Embryonic facial prominence (tissue), 1 donor: ENCODE measurements at regions not wholly inside any gene's neighbourhood (a gene's known extent, or its start where the extent isn't known, plus 50 kb on each side); places are given as distances from the start of the nearest gene placed in this dataset.

Experiments used
- DNase-seq: peaks from one replicate; pipeline ENCODE4 v3.0.0-alpha.2; 2016; ENCODE audit errors: extremely low spot score

DNA sequence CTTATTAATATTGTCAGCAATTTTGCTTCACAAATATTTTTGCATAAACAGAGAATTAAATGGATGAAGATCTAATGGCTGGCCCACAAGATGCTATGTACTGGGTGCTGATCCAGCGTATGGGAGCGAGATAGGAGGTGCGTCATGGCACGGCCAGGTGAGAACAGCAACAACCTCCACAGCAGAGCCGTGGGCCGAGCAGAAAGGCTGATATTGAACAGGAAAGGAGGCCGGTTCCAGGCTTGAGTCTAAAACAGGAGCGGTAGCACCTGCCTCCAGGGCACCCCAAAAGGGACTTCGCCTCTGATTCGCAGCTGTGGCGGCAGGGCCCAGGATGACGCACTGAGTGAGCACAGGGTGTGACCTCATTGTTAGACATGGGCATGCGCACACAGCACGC, 1502.1 kb downstream of the TBC1D22A start:
- no peak for DNase-seq

DNA sequence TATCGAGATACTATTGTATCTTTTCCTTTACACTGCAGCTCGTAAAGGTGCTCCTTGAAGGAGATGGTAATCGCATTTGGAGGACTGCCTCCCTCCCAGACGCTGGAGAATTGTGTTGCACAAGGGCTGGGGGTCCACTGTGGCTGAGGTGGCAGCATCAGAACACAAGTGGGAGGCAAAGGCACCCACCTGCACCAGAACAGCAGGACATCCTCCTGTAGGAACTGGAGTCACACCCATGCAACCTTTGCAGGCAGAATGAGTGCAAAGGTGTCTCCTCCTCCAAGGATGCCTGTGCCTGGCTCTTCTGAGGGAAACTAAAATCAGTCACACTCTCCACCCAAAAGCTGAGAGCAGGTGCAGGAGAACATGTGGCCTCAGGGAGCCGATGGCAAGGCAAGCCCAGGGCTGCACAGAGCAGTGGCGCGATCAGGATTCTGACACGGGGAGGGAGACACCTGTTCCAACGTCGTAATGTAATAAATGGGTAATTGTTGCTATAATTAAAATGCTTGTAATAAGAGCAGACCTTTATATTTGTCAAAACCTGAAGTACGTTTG, 1501.4 kb downstream of the TBC1D22A start:
- DNase-seq = no peak

DNA sequence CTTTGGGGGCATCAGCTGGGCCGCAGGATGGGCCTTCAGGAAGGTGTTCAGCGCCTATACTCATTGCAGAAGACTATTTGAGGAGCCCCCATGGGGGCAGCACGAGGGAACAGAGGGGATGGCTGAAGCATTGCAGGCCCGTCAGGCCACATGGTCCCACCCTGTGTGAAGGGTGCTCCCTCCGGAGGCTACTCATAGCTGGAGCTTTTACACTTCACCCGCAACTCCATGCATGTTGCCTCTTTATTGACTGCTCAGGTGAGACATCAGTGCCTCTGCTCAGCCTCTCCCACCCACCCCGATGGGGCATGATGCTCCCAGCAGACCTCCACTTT, 1500.9 kb downstream of the TBC1D22A start:
- no peak for DNase-seq

DNA sequence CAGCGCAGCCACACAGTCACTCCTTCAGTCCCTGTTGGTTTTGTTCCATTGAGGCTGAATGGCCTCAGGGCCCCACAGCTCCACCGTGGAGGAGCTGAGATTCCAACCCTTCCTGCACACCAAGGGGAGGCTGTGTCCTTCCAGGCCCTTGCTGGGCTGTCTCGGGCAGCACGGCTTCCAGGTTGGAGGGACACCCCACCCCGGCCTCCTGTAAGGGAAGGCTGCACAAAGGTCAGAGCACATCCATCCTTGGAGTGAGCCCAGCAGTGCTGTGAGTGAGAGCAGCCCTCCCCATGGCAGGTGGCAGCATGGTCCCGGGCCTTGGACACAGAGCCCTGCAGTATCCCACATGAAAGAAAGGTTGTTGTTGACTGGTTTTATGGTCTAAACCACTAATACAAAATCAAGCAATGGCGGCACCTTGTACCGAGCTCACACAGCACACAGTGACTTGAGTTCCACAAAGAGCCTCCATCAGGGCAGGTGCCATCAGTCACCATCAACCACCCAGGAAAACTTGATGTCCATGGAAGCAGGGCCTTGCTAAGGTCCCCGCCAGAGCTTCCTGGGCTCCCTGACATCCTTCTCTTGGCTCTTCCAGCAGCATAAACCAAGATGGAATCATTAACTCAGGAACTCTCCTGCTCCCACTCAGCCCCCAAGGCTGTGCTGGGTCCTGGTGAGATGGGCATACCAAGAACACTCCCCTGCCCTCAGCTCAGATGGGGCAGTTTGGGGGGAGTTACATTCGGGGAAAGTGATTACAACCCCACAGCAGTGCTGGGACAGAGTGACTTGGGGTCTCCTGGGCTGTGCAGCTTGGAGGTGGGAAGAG, 1500.4 kb downstream of the TBC1D22A start:
- no peak for DNase-seq

DNA sequence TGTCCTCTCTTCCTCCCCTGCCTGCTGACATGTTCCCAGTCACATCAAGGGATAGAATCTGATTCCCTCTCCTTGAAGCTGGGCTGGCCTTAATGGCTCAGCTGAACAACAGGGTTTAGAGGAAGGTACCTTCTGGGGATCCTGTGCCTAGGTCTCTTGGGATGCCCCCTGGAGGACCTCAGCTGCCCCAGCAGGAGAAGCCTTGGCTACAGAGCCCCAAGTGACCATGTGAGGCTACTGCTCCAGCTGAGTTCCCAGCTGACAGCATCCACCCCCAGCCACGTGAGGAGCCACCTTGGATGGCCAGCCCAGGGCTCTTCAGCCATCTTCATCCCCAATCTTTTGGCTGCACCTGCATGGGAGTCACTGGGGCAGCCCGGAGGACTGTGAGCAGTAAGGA, 1499.3 kb downstream of the TBC1D22A start:
- DNase-seq = no peak

DNA sequence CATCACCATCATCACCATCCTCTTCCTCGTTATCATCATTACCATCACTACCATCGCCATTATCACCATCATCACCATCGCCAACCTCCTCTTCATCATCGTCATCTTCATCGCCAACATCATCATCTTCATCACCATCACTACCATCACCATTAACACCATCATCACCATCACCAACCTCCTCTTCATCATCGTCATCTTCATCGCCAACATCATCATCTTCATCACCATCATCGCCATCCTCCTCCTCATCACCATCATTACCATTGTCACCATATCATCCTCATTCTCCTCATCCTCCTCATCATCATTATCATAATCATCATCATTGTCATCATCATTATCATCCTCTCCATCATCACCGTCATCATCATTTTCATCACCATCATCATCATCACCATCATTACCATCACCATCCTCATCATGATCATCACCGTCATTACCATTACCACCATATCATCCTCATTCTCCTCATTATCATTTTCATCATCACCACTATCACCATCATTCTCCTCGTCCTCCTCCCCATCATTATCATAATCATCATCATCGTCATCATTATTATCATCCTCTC, 1498.7 kb downstream of the TBC1D22A start:
- no peak for DNase-seq

DNA sequence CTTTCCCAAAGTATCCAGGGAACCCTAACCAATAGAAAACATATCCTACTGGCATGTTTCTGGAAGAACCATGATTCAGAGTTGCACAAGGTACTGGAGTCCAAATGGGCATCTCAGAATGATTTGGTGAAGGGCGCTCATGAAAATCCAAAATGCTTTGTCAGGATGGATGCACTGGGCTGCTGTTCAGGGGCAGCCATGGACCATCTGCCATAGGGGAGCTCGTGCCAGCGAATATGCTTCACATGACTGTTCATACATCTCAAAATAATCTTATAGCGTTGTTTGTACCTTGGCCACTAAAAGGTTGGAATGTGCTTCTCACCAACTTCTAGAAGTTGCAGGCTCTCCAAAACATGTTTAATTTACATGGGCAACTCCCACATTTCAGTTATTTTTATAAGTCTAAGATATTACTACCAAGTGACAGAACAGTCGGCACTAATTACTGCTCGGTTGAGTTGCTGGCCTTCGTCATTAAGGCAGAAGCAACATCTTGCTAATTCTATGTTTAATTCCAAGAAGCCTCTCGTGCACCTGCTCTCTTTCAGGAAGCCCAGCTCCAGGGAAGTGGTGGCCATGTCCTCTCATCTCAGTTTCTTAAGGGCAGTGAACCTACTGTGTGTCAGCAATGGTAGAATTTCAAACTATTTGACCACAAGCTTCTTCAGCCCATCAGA, 1497.7 kb downstream of the TBC1D22A start:
- DNase-seq = no peak

DNA sequence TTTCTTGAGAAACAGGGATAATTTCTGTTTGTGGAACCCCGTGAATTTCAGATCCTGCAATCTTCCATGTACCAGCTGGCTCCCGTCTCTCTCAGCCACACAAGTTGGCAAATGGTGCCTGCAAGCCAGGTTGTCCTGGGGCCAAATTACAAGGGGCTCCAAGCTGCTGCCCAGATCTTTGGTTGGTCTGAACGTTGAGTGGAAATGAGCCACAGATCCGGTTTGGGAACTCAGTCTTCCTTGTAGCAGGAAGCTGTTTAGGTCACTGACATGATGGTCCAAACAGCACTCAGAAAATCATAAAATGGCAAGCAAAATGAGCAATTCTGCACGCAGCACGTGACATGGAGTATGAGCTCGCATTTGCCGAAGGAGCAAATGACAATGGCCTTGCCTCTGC, 1496.4 kb downstream of the TBC1D22A start:
- no peak for DNase-seq

DNA sequence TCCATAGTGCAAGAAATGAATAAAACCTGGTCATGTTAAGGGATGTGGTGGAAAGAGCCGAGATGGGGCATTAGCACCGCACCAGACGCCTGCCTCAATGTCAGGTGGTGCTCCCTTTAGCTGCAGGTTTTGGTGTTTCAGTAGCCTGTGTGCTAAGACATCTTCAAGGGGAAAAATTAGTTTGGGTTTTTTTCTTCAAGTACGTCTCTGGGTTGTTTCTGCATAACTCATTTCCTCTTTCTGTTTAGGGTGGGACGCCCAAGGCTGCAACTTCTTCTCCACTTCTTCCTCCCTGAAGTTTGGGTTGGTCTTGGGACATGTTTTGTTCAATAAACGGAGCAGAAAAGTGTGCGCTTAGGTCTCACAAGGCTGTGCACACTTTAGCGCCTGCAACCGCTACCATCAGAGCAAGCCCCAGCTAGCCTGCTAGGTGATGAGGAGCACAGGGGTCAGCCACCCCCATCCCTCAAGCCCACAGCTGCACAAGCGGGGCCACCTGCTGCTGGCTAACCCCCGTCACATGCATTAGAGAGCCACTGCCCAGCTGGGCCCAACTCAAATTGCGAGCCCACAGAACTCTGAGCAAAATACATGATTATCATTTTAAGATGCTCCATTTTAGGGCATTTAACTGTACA, 1495.7 kb downstream of the TBC1D22A start:
- no peak for DNase-seq

DNA sequence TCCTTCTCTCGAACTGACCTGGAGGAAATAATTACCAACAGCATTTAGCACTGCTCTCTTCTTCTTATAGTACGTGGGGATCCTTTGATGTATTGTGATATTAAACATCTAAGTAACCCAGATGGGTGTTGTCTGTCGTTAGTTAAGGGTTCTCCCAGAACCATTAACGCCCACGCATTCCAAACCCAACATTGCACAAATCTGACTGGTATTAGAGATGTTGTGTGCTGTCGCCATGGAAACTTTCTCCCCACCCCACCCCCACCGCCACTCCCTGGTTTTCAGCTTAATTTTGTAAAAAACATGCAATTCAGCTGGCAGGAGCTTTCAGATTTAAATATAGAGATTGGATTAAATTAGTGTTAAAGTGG, 1495.2 kb downstream of the TBC1D22A start:
- DNase-seq = no peak

DNA sequence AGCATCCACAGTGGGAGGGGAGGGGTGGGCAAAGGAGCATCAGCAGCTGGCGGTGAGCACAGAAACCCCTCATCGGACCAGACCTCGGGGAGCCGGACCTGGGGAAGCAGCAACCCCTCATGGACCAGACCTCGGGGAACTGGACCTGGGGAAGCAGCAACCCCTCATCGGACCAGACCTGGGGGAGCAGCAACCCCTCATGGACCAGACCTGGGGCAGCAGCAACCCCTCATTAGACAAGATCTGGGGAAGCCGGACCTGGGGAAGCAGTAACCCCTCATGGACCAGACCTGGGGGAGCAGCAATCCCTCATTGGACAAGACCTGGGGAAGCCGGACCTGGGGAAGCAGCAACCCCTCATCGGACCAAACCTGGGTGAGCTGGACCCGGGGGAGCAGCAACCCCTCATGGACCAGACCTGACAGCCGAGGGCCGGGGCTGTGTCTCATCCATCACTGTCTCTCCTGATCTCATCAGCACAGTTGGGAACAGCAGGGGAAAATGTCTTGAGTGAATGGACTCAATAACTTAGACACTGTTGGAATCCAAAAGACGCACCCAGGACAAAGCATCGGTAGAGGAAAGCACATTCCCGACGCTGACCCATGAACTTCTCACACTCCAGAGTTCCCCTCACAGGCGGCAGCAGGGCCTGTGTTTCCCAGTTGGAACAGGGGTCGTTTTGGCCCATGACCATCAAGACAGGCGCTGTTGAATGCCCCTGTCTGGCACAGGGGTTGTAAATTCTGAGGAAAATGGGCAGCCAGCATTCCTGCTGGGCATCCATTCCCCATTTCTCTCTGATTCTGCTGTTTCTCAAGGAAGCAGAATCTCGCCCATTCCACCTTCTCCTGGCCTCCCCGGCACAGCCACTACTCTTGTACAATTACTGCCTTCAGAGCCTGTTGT, 1494.6 kb downstream of the TBC1D22A start:
- no peak for DNase-seq

DNA sequence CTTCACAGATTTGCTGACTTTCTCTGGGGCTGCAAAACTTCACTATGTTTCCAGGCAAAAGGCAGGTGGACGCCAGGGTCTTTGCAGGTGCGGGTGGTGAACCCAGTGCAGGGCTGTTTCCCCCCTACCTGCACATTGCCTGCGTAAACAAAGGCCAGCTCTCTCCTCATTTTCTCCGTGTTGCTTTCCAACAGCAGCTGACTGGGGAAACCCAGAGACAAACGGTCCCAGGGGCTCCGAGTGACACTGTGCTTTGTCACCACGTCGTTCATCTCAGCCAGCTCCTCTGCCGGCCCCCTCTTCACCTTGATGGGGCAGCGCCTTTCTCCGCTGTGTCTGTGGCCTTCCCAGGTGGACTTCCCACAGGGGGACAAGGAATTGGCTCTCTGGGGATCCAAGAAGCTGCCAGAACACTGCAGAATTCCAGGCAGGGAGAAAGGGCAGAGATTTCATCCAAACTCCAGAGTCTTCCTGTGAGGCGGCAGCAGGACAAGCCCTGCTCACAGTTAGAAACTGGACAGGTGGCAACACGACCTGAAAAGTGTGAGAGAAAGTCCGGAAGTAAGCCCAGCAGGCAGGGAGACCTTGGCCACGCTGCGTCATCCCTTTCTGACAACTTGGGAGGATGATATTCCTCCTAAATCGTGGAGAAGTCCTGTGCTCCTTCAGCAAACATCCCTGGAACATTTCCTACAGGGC, 1493.7 kb downstream of the TBC1D22A start:
- DNase-seq = no peak

DNA sequence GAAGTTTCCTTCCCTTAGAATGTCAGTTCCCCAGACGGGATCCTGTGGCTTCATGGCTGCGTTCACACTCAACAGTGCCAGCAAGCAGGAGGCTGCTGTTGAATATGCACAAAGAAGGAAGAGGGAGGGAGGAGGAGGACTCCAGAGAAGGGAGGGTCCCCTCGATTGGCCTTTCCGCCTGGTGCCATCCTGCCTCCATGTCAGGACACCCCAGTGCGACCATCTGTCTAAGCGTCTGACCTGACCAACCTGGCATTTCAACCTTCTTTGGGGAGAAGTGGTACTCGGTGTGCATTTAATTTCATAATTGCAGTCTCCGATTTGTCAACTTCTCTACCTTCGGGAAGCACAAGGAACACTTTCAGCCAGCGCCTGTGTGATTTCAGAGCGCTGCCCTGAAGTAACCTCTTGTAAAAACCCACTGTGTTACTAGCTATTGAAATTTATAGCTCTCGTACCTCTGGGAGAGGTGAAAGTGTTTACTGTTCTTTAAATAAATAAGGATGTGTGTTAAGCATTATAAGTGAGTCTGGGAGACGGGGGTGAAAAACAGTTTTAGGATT, 1491.9 kb downstream of the TBC1D22A start:
- no peak for DNase-seq

DNA sequence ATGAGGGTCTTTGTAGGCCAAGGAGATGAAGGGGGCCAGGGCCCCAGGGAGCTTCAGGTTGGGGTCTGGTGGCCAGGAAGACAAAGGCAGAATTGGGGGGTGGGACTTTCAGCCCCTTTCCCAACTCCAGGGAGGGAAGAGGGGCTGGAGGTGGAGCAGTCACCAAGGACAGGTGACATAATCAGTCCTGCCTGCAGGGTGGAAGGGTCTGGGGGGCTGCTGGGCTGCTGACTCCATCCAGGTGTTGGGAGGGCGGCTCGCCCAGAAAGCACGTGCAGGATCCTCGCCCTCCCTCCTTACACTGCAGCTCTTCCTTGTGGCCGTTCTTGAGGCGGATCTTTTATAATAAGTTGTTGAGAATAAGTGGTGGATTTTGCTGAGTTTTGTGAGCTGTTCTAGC, 1491.1 kb downstream of the TBC1D22A start:
- no peak for DNase-seq

DNA sequence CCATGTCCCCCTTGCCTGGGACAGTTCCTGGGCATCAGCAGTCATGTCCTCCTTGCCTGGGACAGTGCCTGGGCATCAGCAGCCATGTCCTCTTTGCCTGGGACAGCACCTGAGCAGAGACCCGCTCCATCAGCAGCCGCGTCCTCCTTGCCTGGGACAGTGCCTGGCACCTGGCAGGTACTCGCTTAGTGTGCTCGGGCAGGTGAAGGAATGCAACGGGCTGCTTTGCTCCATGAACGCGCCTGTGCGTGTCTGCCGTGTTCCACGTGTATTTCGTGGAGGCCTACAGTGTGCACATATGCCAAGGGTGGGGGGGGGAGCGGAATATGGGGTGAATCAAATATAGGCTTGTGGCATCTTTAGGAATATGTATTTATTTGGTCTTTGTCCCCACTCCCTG, 1490.7 kb downstream of the TBC1D22A start:
- no peak for DNase-seq

DNA sequence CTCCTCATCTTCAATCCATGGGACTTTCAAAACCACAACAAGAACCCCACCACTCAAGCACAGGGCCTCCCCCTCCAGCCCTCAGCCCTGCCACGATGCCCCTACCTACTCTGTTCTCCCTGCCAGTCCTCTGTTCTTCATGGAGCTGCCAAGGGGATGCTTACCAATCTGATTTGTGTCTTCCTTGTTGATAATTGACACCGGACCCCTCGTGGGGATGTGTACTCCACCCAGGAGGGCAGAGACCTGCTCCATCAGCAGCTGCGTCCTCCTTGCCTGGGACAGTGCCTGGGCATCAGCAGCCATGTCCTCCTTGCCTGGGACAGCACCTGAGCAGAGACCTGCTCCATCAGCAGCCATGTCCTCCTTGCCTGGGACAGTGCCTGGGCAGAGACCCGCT, 1489.2 kb downstream of the TBC1D22A start:
- DNase-seq = no peak

DNA sequence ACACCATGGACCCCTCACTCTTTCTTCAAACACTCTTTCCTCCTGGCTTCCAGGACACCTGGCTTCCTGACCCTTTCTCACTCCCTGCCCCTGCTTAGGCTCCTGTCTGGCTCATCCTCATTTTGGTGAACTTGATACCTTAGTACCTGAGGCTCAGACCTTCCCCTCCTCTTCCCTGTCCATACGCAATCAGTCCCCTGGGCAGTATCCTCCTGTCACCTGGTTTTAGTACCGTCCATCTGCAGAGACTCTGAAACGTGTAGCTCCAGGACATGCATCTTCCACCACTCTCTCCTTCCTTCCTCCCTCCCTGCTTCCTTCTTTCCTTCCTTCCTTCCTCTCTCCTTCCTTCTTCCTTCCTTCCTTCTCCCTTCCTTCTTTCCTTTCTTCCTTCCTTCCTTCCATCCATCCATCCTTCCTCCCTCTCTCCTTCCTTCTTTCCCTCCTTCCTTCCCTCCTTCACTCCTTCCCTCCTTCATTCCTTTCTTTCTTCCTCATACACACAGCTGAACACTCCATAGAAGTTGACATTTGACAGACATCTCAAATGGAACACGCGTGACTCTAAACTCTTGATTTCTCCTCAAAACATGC, 1488.6 kb downstream of the TBC1D22A start:
- DNase-seq = no peak

DNA sequence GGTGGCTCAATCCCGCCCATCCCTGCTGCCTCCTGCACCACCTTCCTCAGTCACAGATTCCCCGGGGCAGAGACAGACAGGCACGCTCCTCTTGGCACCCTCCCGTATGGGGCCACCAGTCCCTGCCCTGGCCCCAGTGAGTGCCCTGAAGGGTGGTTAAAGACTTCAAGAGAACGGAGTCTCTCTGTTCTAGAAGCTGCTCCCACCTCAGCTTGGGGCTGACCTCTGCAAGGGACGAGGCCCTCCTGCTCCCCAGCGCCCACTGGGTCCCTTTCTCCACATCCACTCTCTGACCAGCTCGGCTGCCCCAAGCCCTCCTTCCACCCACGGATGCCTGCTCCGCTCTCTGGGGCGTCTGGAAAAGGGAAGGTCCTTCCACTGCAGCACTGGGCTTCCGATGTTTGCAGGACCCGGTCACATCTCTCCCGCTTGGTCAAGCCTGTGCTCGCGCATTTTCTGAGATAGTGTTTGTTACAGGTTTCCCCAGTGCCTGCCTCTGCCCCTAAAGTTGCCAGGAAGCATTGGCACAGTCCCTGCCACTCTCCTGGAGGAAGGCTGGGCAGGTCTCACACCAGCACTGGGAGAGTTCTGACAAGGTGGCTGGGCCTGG, 1487.9 kb downstream of the TBC1D22A start:
- no peak for DNase-seq

DNA sequence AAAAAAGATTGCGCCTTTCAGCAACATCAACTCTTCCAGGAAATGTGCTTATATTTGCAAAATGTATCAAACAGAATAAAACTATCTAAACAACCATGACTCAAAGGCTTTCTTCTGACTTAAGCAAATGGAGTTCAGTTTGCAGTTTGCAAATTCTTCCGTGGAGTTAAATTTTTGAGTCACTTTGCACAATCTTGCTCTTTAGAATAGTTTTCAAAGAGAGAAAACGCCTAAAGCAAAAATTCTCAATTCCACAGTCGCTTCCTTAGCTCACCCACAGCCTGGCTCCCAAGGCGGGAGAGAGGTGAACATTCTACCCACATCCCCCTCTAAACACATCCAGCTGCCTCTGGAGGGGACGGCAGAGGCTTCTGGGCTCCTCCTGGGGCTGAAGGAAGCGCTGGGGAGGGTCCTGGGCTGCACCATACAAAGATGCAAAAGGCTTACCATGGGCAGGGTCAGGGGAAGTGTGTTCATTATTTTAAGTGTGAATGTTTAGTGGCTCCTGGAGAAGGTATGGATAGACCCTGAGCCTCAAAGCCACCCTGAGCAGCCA, 1487.3 kb downstream of the TBC1D22A start:
- no peak for DNase-seq
